HEK293 (cell line): ENCODE measurements at regions not wholly inside any gene's neighbourhood (a gene's known extent, or its start where the extent isn't known, plus 50 kb on each side); places are given as distances from the start of the nearest gene placed in this dataset.

ENCODE experiments used
- CTCF ChIA-PET: fragments of 350-600 bp; formaldehyde crosslinking; extraction: SDS; loops from one replicate; lab custom pipeline; 2021; ENCODE audit warnings: antibody characterized with exemption; lab: Yijun Ruan, JAX
- POLR2A ChIA-PET: fragments of 300-600 bp; formaldehyde crosslinking; extraction: SDS; loops from one replicate; lab custom pipeline; 2020; ENCODE audit warnings: antibody characterized with exemption, inconsistent platforms; lab: Yijun Ruan, JAX
- H3K27ac ChIP-seq: fragments of 200-500 bp; sonication (Bioruptor generic); 2 replicates; pipeline ENCODE4 v1.5.1; 2014; ENCODE audit warnings: low read depth, low read length, control low read depth, inconsistent platforms; ENCODE audit errors: extremely low read depth
- H3K36me3 ChIP-seq, 2 experiments: fragments of 200-500 bp in 1 of 2; sonication (Bioruptor generic) in 1 of 2; 1 replicate in 1 of 2; 2 replicates in 1 of 2; pipeline ENCODE4 v1.5.1; 2014 to 2017; ENCODE audit warnings: inconsistent platforms in 2 of 2, low read length in 2 of 2; ENCODE audit not compliant: control insufficient read depth in 2 of 2, insufficient read depth in 1 of 2
- H3K4me1 ChIP-seq: fragments of 200-500 bp; sonication (Bioruptor generic); 2 replicates; pipeline ENCODE4 v1.5.1; 2014; ENCODE audit warnings: mild to moderate bottlenecking, low read length, inconsistent platforms; ENCODE audit not compliant: control insufficient read depth, insufficient read depth
- H3K4me3 ChIP-seq: 2 replicates; pipeline ENCODE4 v1.5.1; 2011; ENCODE audit warnings: low read depth, mild to moderate bottlenecking, control low read depth, low read length, moderate library complexity
- H3K9me3 ChIP-seq: fragments of 200-500 bp; sonication (Bioruptor generic); 2 replicates; pipeline ENCODE4 v1.5.1; 2014; ENCODE audit warnings: low read depth, low read length, inconsistent platforms; ENCODE audit not compliant: control insufficient read depth, insufficient read depth
- EGR2 ChIP-seq: fragments of 450-650 bp; formaldehyde crosslinking; IDR thresholded peaks from 2 replicates; pipeline ENCODE4 v1.5.1; 2016; ENCODE audit warnings: low read depth, missing biosample characterization, missing genetic modification characterization
- HOXC10 ChIP-seq: sonication (generic); formaldehyde crosslinking; IDR thresholded peaks from 2 replicates; pipeline ENCODE4 v1.8.1; 2023; ENCODE audit warnings: mild to moderate bottlenecking, missing genetic modification reagents
- KLF1 ChIP-seq: fragments of 450-650 bp; formaldehyde crosslinking; IDR thresholded peaks from 2 replicates; pipeline ENCODE4 v1.5.1; 2016; ENCODE audit warnings: missing biosample characterization, missing genetic modification characterization
- OSR2 ChIP-seq: fragments of 450-650 bp; formaldehyde crosslinking; IDR thresholded peaks from 2 replicates; pipeline ENCODE4 v1.5.1; 2016; ENCODE audit warnings: missing biosample characterization, missing genetic modification characterization
- RBAK ChIP-seq: fragments of 450-650 bp; formaldehyde crosslinking; IDR thresholded peaks from 2 replicates; pipeline ENCODE4 v1.5.1; 2016; ENCODE audit warnings: missing biosample characterization, missing genetic modification characterization
- SETDB1 ChIP-seq: IDR thresholded peaks from one replicate; pipeline ENCODE4 v1.6.1; 2017; ENCODE audit warnings: mild to moderate bottlenecking, low read length, moderate library complexity, mixed read lengths; ENCODE audit not compliant: insufficient read length
- ZNF133 ChIP-seq: fragments of 450-650 bp; formaldehyde crosslinking; IDR thresholded peaks from 2 replicates; pipeline ENCODE4 v1.5.1; 2016; ENCODE audit warnings: missing biosample characterization, missing genetic modification characterization
- ZNF274 ChIP-seq, 2 experiments: fragments of 200-500 bp in 1 of 2; fragments of 450-650 bp in 1 of 2; sonication (Bioruptor generic) in 1 of 2; formaldehyde crosslinking in 1 of 2; IDR thresholded peaks; 2 replicates each; pipeline versions ENCODE4 v1.5.1 to v1.6.1; 2014 to 2016; ENCODE audit warnings: borderline replicate concordance in 1 of 2, inconsistent platforms in 1 of 2, low read length in 1 of 2, missing biosample characterization in 1 of 2, missing genetic modification characterization in 1 of 2
- ZNF292 ChIP-seq: fragments of 450-650 bp; formaldehyde crosslinking; IDR thresholded peaks from 2 replicates; pipeline ENCODE4 v1.5.1; 2016; ENCODE audit warnings: low read depth, missing biosample characterization, missing genetic modification characterization, borderline replicate concordance
- ZNF433 ChIP-seq: fragments of 450-650 bp; formaldehyde crosslinking; IDR thresholded peaks from 2 replicates; pipeline ENCODE4 v1.5.1; 2016; ENCODE audit warnings: missing biosample characterization, missing genetic modification characterization, low read depth
- ZNF473 ChIP-seq: fragments of 450-650 bp; formaldehyde crosslinking; IDR thresholded peaks from 2 replicates; pipeline ENCODE4 v1.5.1; 2017; ENCODE audit warnings: missing biosample characterization, missing genetic modification characterization
- ZNF48 ChIP-seq: fragments of 450-650 bp; formaldehyde crosslinking; IDR thresholded peaks from 2 replicates; pipeline ENCODE4 v1.5.1; 2016; ENCODE audit warnings: missing biosample characterization, missing genetic modification characterization
- ZNF530 ChIP-seq: fragments of 450-650 bp; formaldehyde crosslinking; IDR thresholded peaks from 2 replicates; pipeline ENCODE4 v1.5.1; 2016; ENCODE audit warnings: low read depth, missing biosample characterization, missing genetic modification characterization
- ZNF548 ChIP-seq: fragments of 450-650 bp; formaldehyde crosslinking; IDR thresholded peaks from 2 replicates; pipeline ENCODE4 v1.5.1; 2016; ENCODE audit warnings: missing biosample characterization, missing genetic modification characterization
- ZNF830 ChIP-seq: fragments of 450-650 bp; IDR thresholded peaks from 2 replicates; pipeline ENCODE4 v1.5.0; 2018; ENCODE audit warnings: missing biosample characterization, missing genetic modification characterization, low read depth, mild to moderate bottlenecking, moderate library complexity
- ZNF837 ChIP-seq: fragments of 450-650 bp; formaldehyde crosslinking; IDR thresholded peaks from 2 replicates; pipeline ENCODE4 v1.5.1; 2016; ENCODE audit warnings: missing biosample characterization, missing genetic modification characterization
- ZNF843 ChIP-seq: fragments of 450-650 bp; formaldehyde crosslinking; IDR thresholded peaks from 2 replicates; pipeline ENCODE4 v1.5.1; 2016; ENCODE audit warnings: missing biosample characterization, missing genetic modification characterization
- TF ChIP-seq, protein P1 (sequence below): fragments of 450-650 bp; formaldehyde crosslinking; IDR thresholded peaks from 2 replicates; pipeline ENCODE4 v1.5.1; 2016; ENCODE audit warnings: missing biosample characterization, missing genetic modification characterization
- TF ChIP-seq, protein P2 (sequence below): fragments of 450-650 bp; formaldehyde crosslinking; IDR thresholded peaks from 2 replicates; pipeline ENCODE4 v1.5.1; 2017; ENCODE audit warnings: missing biosample characterization, missing genetic modification characterization
- TF ChIP-seq, protein P3 (sequence below): fragments of 450-650 bp; formaldehyde crosslinking; conservative IDR thresholded peaks from 2 replicates; pipeline ENCODE4 v1.5.1; 2016; ENCODE audit warnings: low read depth, missing biosample characterization, missing genetic modification characterization

DNA sequence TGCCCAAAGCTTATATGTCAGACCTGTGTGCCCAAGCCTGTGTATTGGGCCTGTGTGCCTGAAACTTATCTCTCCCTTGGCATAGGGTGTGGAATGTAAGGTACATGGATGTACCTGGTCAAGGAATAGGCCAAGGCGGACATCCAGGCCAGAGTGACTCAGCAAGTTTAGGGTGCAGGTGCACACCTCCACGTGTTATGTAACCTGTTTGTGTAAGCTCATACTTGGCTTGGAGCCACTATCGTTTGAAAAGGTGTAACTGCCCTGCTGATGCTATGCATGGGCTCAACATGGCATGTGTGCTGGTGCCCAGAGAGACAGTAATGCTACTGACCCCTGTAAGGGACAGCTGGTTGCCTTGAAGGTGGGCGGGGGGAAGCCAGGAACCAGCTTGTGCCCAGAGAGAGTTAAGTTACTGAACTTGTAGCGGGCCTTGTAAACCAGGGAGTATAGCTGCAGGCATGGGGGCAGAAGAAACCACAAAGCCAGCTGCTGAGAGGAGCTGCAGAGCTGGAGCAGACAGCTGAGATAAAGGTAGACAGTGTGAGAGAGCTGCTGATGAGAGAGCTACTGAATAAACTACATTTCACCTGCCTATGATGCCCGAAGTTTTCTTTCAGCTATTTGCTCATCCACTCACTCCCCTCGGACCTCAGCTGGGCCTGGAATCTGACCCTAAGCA is 656.4 kb upstream of the ZWINT start (continued):
- no peak for TF ChIP-seq ZNF274 (IDR thresholded peaks at IDR 0.05; ENCODE audit: low read length)
- TF ChIP-seq ZNF274 (tag by site-specific recombination; IDR thresholded peaks at IDR 0.05; ENCODE audit: borderline replicate concordance): no peak
- no peak for TF ChIP-seq ZNF830 (tag by site-specific recombination)
- no peak for TF ChIP-seq ZNF433 (tag by site-specific recombination)
- no peak for TF ChIP-seq ZNF133 (tag by site-specific recombination)
- no peak for TF ChIP-seq ZNF292
- TF ChIP-seq KLF1 (tag by site-specific recombination): no peak
- TF ChIP-seq OSR2 (tag by site-specific recombination): no peak

DNA sequence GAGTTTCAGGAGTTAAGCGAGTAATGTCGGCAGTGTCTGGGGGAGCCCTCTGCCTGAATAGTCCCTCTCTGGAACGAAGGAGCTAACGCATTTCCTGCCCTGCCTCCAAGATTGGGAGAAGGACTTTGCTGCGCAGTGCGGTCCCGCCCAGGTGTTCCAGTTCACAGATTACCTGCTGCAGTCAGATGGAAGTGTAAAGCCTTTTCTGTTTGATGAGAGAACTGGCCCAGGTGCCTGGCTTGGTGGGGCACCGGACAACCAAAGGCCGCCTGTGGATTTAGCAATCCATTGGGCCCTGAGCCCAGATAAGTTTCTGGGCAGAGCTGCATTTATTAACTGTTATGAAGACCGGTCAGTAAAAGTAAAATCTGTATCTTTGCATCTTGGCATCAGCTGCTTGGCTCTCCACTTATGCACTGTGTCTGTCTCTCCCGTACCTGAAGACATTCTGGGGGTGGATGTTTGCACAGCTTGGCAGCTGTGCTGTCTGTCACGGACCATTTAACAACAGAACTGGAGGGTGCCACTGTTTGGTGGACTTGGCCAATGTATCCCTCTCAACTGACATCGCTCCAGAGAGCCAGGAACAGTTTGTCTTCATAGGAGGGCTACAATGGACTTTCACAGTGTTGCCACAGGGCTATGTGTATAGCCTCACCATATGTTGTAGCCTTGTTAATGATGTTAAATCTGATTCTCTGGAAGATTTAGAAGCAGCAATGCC is 654.7 kb upstream of the ZWINT start:
- Histone ChIP-seq H3K9me3 (no peaks in the 10 kb centered on the region), H3K27ac (no peak overlapping the region), H3K36me3 (no peaks in the 10 kb centered on the region), H3K4me1 (no peaks in the 10 kb centered on the region), H3K4me3 (no peak overlapping the region)
- ChIA-PET POLR2A (no interaction called here), CTCF (no interaction called here)
- TF ChIP-seq ZNF48 (tag by site-specific recombination): no peak

DNA sequence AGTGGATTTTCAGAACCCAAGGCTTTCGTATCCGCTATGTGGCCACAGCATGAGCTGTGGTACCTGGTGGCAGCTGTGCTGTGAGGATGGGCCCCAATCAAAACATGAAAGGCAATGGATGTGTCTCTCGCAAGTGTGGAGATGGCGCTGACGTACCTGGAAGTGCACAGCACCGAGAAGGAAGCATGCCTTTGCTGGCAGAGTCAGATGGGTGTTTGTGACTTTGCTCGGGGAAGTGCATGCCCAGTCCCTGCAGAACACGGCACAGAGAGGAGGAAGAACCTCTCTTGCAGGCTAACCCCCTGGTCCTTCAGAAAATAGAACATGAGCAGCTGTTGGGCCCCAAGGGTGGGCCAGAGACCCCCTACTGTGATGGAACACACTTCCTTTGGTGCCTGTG is 654.1 kb upstream of the ZWINT start:
- Histone ChIP-seq H3K4me1 (no peaks in the 10 kb centered on the region), H3K27ac (no peak overlapping the region), H3K9me3 (no peaks in the 10 kb centered on the region), H3K4me3 (no peak overlapping the region), H3K36me3 (no peaks in the 10 kb centered on the region)
- TF ChIP-seq ZNF548 (tag by site-specific recombination): no peak
- ChIA-PET POLR2A (no interaction called here), CTCF (no interaction called here)

DNA sequence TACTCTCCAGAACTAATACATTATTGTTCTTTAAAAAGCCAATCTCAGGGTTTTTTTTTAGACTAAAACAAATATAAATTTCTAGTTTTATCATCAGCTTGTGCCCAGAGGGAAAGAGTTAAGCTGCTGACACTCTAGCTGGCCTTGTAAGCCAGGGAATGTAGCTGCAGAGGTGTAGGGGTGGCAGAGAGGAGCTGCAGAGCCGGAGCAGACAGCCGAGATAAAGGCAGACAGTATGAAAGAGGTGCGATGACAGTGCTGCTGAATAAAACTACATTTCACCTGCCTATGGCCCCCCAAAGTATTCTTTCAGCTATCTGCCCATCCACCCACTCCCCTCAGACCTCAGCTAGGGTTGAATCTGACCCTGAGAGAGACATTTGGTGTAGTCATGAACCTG is 653.7 kb upstream of the ZWINT start:
- Histone ChIP-seq H3K9me3 (no peaks in the 10 kb centered on the region), H3K27ac (no peak overlapping the region), H3K4me3 (no peak overlapping the region), H3K4me1 (no peaks in the 10 kb centered on the region), H3K36me3 (no peaks in the 10 kb centered on the region)
- POLR2A ChIA-PET: no interaction called here
- TF ChIP-seq, protein P1, sequence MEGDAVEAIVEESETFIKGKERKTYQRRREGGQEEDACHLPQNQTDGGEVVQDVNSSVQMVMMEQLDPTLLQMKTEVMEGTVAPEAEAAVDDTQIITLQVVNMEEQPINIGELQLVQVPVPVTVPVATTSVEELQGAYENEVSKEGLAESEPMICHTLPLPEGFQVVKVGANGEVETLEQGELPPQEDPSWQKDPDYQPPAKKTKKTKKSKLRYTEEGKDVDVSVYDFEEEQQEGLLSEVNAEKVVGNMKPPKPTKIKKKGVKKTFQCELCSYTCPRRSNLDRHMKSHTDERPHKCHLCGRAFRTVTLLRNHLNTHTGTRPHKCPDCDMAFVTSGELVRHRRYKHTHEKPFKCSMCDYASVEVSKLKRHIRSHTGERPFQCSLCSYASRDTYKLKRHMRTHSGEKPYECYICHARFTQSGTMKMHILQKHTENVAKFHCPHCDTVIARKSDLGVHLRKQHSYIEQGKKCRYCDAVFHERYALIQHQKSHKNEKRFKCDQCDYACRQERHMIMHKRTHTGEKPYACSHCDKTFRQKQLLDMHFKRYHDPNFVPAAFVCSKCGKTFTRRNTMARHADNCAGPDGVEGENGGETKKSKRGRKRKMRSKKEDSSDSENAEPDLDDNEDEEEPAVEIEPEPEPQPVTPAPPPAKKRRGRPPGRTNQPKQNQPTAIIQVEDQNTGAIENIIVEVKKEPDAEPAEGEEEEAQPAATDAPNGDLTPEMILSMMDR (tag by site-specific recombination): no peak
- TF ChIP-seq SETDB1 (no peak), ZNF843 (tag by site-specific recombination) (no peak), HOXC10 (CRISPR knock-in tag) (no peak), ZNF473 (tag by site-specific recombination) (no peak), ZNF530 (tag by site-specific recombination) (no peak), ZNF837 (tag by site-specific recombination) (no peak), RBAK (no peak), EGR2 (tag by site-specific recombination) (no peak)
- TF ChIP-seq, protein P2, sequence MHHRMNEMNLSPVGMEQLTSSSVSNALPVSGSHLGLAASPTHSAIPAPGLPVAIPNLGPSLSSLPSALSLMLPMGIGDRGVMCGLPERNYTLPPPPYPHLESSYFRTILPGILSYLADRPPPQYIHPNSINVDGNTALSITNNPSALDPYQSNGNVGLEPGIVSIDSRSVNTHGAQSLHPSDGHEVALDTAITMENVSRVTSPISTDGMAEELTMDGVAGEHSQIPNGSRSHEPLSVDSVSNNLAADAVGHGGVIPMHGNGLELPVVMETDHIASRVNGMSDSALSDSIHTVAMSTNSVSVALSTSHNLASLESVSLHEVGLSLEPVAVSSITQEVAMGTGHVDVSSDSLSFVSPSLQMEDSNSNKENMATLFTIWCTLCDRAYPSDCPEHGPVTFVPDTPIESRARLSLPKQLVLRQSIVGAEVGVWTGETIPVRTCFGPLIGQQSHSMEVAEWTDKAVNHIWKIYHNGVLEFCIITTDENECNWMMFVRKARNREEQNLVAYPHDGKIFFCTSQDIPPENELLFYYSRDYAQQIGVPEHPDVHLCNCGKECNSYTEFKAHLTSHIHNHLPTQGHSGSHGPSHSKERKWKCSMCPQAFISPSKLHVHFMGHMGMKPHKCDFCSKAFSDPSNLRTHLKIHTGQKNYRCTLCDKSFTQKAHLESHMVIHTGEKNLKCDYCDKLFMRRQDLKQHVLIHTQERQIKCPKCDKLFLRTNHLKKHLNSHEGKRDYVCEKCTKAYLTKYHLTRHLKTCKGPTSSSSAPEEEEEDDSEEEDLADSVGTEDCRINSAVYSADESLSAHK (tag by site-specific recombination): no peak
- TF ChIP-seq, protein P3, sequence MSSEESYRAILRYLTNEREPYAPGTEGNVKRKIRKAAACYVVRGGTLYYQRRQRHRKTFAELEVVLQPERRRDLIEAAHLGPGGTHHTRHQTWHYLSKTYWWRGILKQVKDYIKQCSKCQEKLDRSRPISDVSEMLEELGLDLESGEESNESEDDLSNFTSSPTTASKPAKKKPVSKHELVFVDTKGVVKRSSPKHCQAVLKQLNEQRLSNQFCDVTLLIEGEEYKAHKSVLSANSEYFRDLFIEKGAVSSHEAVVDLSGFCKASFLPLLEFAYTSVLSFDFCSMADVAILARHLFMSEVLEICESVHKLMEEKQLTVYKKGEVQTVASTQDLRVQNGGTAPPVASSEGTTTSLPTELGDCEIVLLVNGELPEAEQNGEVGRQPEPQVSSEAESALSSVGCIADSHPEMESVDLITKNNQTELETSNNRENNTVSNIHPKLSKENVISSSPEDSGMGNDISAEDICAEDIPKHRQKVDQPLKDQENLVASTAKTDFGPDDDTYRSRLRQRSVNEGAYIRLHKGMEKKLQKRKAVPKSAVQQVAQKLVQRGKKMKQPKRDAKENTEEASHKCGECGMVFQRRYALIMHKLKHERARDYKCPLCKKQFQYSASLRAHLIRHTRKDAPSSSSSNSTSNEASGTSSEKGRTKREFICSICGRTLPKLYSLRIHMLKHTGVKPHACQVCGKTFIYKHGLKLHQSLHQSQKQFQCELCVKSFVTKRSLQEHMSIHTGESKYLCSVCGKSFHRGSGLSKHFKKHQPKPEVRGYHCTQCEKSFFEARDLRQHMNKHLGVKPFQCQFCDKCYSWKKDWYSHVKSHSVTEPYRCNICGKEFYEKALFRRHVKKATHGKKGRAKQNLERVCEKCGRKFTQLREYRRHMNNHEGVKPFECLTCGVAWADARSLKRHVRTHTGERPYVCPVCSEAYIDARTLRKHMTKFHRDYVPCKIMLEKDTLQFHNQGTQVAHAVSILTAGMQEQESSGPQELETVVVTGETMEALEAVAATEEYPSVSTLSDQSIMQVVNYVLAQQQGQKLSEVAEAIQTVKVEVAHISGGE: no peak
- TF ChIP-seq, all 188 proteins: peak for 0
- CTCF ChIA-PET: interaction anchor here (0.5 kb wide), 1 partner anchor 74 kb away, joined by 5 read pairs; no protein-coding TSS in a partner anchor
